Panc1 (cell line): ENCODE measurements at regions not wholly inside any gene's neighbourhood (a gene's known extent, or its start where the extent isn't known, plus 50 kb on each side); places are given as distances from the start of the nearest gene placed in this dataset.

ENCODE experiments used
- ATAC-seq: fragments of 200-7000 bp; cut with Tn5 transposase; 2 replicates; pipeline ENCODE4 v1.9.1; 2020; ENCODE audit warnings: mild to moderate bottlenecking, moderate library complexity
- BruUV-seq: library from RNA; stranded (reverse); fragments of 400-500 nt; replicated peaks from 2 replicates; lab custom pipeline; 2021; lab: Mats Ljungman, UMichigan
- CTCF ChIA-PET: fragments of 300-600 bp; sonication (Branson Sonifier 250); formaldehyde crosslinking; loops from one replicate; lab custom pipeline; 2022; ENCODE audit warnings: antibody characterized with exemption; lab: Charles Lee
- POLR2A ChIA-PET: fragments of 300-600 bp; sonication (Branson Sonifier 250); formaldehyde crosslinking; loops from one replicate; lab custom pipeline; 2022; ENCODE audit warnings: antibody characterized with exemption; lab: Charles Lee
- DNase-seq: peaks from one replicate; pipeline ENCODE4 v3.0.0-alpha.2; 2010; ENCODE audit warnings: low read depth, low spot score
- H3K27ac ChIP-seq: 2 replicates; pipeline ENCODE4 v1.5.1; 2011; ENCODE audit warnings: mild to moderate bottlenecking, low read length, inconsistent platforms
- H3K27me3 ChIP-seq: fragments of 200-500 bp; sonication (Bioruptor generic); 2 replicates; pipeline ENCODE4 v1.6.0; 2014; ENCODE audit warnings: low read length, inconsistent platforms; ENCODE audit not compliant: control insufficient read depth, insufficient read depth
- H3K36me3 ChIP-seq: fragments of 200-500 bp; sonication (Bioruptor generic); 2 replicates; pipeline ENCODE4 v1.5.1; 2014; ENCODE audit warnings: inconsistent platforms, mild to moderate bottlenecking, low read length, moderate library complexity; ENCODE audit not compliant: control insufficient read depth, insufficient read depth
- H3K4me1 ChIP-seq: 2 replicates; pipeline ENCODE4 v1.5.1; 2011; ENCODE audit warnings: inconsistent platforms, mild to moderate bottlenecking, low read length, moderate library complexity; ENCODE audit not compliant: control insufficient read depth, insufficient read depth
- H3K4me3 ChIP-seq, 2 experiments: 2 replicates each; pipeline ENCODE4 v1.5.1; 2011 to 2012; ENCODE audit warnings: low read depth in 2 of 2, low read length in 2 of 2, mild to moderate bottlenecking in 2 of 2, inconsistent platforms in 1 of 2, moderate library complexity in 1 of 2
- H3K9me3 ChIP-seq: fragments of 200-500 bp; sonication (Bioruptor generic); 2 replicates; pipeline ENCODE4 v1.5.1; 2014; ENCODE audit warnings: low read depth, mild to moderate bottlenecking, inconsistent platforms, low read length, moderate library complexity; ENCODE audit not compliant: control insufficient read depth, insufficient read depth
- POLR2AphosphoS5 ChIP-seq: IDR thresholded peaks from 2 replicates; pipeline ENCODE4 v1.6.1; 2012; ENCODE audit warnings: mild to moderate bottlenecking, low read depth, low read length, moderate library complexity
- SIN3A ChIP-seq: IDR thresholded peaks from 2 replicates; pipeline ENCODE4 v1.6.1; 2012; ENCODE audit warnings: low read depth, mild to moderate bottlenecking, low read length, moderate library complexity, borderline replicate concordance; ENCODE audit not compliant: insufficient read depth
- TCF7L2 ChIP-seq: IDR thresholded peaks from 2 replicates; pipeline ENCODE4 v1.6.1; 2011; ENCODE audit warnings: mild to moderate bottlenecking, low read depth, low read length, inconsistent platforms
- in situ Hi-C: cut with HindIII; loops from 2 replicates; pipeline ENCODE4 v1.10.0; 2016; ENCODE audit warnings: low sequenced_read_pairs, low pct_unique_long_range_greater_than_20kb
- intact Hi-C: fragments of 100-400 bp; cut with micrococcal nuclease; formaldehyde crosslinking; loops from one replicate; pipeline ENCODE4 v1.10.0; 2022; ENCODE audit not compliant: unreplicated experiment
- TF ChIP-seq, protein P1 (sequence below), 2 experiments: IDR thresholded peaks; 2 replicates each; pipeline ENCODE4 v1.6.1; 2011 to 2012; ENCODE audit warnings: low read depth in 2 of 2, control low read depth in 1 of 2, low read length in 1 of 2, mild to moderate bottlenecking in 1 of 2, moderate library complexity in 1 of 2; ENCODE audit not compliant: insufficient read depth in 1 of 2
- TF ChIP-seq, protein P2 (sequence below): fragments of 450-650 bp; IDR thresholded peaks from 2 replicates; pipeline ENCODE4 v1.5.1; 2017; ENCODE audit warnings: mild to moderate bottlenecking

DNA sequence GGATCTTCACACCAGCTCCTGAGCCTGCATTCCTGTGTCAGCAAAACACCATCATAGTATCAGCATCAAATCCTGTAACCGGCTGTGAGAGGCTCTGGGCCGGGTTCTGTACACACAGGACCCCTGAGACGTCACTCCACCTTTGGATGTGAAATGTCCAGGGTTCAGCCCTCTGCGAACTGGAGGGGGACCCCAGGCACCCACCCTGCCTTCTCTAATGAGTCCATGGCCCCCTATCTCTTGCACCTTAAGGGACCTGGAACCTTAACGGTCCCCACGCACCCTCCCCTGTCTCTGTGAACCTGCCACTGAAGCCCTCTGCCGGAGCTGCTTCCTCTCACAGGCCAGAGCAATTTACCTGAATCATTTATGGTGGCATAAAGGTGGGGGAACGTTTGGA lies 257.8 kb downstream of the NPHP4 start:
- ATAC-seq: no peak
- POLR2A ChIA-PET: no interaction called here

DNA sequence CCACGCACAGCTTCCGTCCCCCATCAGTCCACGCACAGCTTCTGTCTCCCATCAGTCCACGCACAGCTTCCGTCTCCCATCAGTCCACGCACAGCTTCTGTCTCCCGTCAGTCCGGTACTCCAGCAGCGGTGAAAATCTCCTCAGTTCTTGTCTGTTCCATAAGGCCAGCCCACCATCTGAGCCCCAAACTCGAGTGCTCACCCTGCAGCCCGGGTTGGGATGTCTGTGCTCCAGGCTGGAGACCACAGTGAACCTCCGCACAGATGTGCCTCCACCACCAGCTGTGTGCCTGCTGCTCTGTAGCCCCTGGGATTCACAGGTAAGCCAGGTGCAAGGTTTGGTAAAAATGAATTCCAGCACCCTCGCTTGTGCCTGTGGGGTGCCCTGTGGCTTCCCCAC lies 258.6 kb downstream of the NPHP4 start:
- DNase-seq (no peak), ATAC-seq (no peak)
- intact Hi-C loops: no loop called here
- TF ChIP-seq POLR2AphosphoS5: no peak
- TF ChIP-seq SIN3A: no peak
- no peak for TF ChIP-seq TCF7L2
- TF ChIP-seq, protein P1, sequence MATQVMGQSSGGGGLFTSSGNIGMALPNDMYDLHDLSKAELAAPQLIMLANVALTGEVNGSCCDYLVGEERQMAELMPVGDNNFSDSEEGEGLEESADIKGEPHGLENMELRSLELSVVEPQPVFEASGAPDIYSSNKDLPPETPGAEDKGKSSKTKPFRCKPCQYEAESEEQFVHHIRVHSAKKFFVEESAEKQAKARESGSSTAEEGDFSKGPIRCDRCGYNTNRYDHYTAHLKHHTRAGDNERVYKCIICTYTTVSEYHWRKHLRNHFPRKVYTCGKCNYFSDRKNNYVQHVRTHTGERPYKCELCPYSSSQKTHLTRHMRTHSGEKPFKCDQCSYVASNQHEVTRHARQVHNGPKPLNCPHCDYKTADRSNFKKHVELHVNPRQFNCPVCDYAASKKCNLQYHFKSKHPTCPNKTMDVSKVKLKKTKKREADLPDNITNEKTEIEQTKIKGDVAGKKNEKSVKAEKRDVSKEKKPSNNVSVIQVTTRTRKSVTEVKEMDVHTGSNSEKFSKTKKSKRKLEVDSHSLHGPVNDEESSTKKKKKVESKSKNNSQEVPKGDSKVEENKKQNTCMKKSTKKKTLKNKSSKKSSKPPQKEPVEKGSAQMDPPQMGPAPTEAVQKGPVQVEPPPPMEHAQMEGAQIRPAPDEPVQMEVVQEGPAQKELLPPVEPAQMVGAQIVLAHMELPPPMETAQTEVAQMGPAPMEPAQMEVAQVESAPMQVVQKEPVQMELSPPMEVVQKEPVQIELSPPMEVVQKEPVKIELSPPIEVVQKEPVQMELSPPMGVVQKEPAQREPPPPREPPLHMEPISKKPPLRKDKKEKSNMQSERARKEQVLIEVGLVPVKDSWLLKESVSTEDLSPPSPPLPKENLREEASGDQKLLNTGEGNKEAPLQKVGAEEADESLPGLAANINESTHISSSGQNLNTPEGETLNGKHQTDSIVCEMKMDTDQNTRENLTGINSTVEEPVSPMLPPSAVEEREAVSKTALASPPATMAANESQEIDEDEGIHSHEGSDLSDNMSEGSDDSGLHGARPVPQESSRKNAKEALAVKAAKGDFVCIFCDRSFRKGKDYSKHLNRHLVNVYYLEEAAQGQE (IDR thresholded peaks at IDR 0.05; ENCODE audit: insufficient read depth in 1 of 2, low read depth in 2 of 2, low read length in 1 of 2): no peak
- TF ChIP-seq, protein P2, sequence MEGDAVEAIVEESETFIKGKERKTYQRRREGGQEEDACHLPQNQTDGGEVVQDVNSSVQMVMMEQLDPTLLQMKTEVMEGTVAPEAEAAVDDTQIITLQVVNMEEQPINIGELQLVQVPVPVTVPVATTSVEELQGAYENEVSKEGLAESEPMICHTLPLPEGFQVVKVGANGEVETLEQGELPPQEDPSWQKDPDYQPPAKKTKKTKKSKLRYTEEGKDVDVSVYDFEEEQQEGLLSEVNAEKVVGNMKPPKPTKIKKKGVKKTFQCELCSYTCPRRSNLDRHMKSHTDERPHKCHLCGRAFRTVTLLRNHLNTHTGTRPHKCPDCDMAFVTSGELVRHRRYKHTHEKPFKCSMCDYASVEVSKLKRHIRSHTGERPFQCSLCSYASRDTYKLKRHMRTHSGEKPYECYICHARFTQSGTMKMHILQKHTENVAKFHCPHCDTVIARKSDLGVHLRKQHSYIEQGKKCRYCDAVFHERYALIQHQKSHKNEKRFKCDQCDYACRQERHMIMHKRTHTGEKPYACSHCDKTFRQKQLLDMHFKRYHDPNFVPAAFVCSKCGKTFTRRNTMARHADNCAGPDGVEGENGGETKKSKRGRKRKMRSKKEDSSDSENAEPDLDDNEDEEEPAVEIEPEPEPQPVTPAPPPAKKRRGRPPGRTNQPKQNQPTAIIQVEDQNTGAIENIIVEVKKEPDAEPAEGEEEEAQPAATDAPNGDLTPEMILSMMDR: no peak
- no peaks in the 10 kb centered on the region for H3K9me3 ChIP-seq
- POLR2A ChIA-PET: no interaction called here
- CTCF ChIA-PET: no interaction called here
- H3K4me3 ChIP-seq: no peak overlapping the region
- H3K27me3 ChIP-seq: 0 out of 2 replicates have a peak, but pooled peaks cover 2% of the 10 kb centered on the region
- in situ Hi-C loops: no loop called here
- no TSS peak for BruUV-seq
- no peak overlapping the region for H3K27ac ChIP-seq
- H3K36me3 ChIP-seq: no peaks in the 10 kb centered on the region
- no peaks in the 10 kb centered on the region for H3K4me1 ChIP-seq

More for the DNA sequence above, 257.8 kb downstream of the NPHP4 start:
- in situ Hi-C loops (no loop called here), intact Hi-C loops (no loop called here)
- no TSS peak for BruUV-seq
- TF ChIP-seq, protein P2: no peak
- TF ChIP-seq SIN3A: no peak
- TF ChIP-seq POLR2AphosphoS5: no peak
- no peak for TF ChIP-seq TCF7L2
- TF ChIP-seq, protein P1 (IDR thresholded peaks at IDR 0.05; ENCODE audit: insufficient read depth in 1 of 2, low read depth in 2 of 2, low read length in 1 of 2): no peak
- H3K27me3 ChIP-seq: 0 out of 2 replicates have a peak, but pooled peaks cover 2% of the 10 kb centered on the region
- H3K4me3 ChIP-seq: no peak overlapping the region
- H3K9me3 ChIP-seq: no peaks in the 10 kb centered on the region
- no peak overlapping the region for H3K27ac ChIP-seq
- no peaks in the 10 kb centered on the region for H3K36me3 ChIP-seq
- no peaks in the 10 kb centered on the region for H3K4me1 ChIP-seq
- no peak for DNase-seq
- CTCF ChIA-PET: no interaction called here
